HEK293T (cell line): ENCODE measurements at regions not wholly inside any gene's neighbourhood (a gene's known extent, or its start where the extent isn't known, plus 50 kb on each side); places are given as distances from the start of the nearest gene placed in this dataset.

Experiments
- ARNT ChIP-seq: fragments of 450-650 bp; IDR thresholded peaks from 2 replicates; pipeline ENCODE4 v1.6.1; 2017; ENCODE audit warnings: mild to moderate bottlenecking
- BHLHE40 ChIP-seq: fragments of 450-650 bp; IDR thresholded peaks from 2 replicates; pipeline ENCODE4 v1.6.1; 2016; ENCODE audit warnings: mild to moderate bottlenecking, moderate library complexity, borderline replicate concordance
- ELF4 ChIP-seq: fragments of 450-650 bp; IDR thresholded peaks from 2 replicates; pipeline ENCODE4 v1.6.1; 2017; ENCODE audit warnings: antibody characterized with exemption
- FOXA1 ChIP-seq: fragments of 450-650 bp; IDR thresholded peaks from 2 replicates; pipeline ENCODE4 v1.6.1; 2016; ENCODE audit warnings: mild to moderate bottlenecking
- FOXK2 ChIP-seq: fragments of 450-650 bp; IDR thresholded peaks from 2 replicates; pipeline ENCODE4 v1.6.1; 2016; ENCODE audit warnings: mild to moderate bottlenecking
- FOXM1 ChIP-seq: fragments of 450-650 bp; IDR thresholded peaks from 2 replicates; pipeline ENCODE4 v1.6.1; 2017; ENCODE audit warnings: mild to moderate bottlenecking, borderline replicate concordance
- HDGF ChIP-seq: fragments of 450-650 bp; IDR thresholded peaks from 2 replicates; pipeline ENCODE4 v1.6.1; 2017; ENCODE audit warnings: antibody characterized with exemption, borderline replicate concordance
- L3MBTL2 ChIP-seq: fragments of 450-650 bp; conservative IDR thresholded peaks from 2 replicates; pipeline ENCODE4 v1.6.1; 2016; ENCODE audit warnings: mild to moderate bottlenecking
- NFRKB ChIP-seq: fragments of 450-650 bp; IDR thresholded peaks from 2 replicates; pipeline ENCODE4 v1.6.1; 2016; ENCODE audit warnings: mild to moderate bottlenecking, moderate library complexity
- SP1 ChIP-seq: fragments of 450-650 bp; IDR thresholded peaks from 2 replicates; pipeline ENCODE4 v1.6.1; 2017
- SUZ12 ChIP-seq: fragments of 450-650 bp; IDR thresholded peaks from 2 replicates; pipeline ENCODE4 v1.6.1; 2016; ENCODE audit warnings: mild to moderate bottlenecking
- TARDBP ChIP-seq: fragments of 450-650 bp; IDR thresholded peaks from 2 replicates; pipeline ENCODE4 v1.6.1; 2016
- ZNF384 ChIP-seq: fragments of 450-650 bp; IDR thresholded peaks from 2 replicates; pipeline ENCODE4 v1.6.1; 2016

DNA sequence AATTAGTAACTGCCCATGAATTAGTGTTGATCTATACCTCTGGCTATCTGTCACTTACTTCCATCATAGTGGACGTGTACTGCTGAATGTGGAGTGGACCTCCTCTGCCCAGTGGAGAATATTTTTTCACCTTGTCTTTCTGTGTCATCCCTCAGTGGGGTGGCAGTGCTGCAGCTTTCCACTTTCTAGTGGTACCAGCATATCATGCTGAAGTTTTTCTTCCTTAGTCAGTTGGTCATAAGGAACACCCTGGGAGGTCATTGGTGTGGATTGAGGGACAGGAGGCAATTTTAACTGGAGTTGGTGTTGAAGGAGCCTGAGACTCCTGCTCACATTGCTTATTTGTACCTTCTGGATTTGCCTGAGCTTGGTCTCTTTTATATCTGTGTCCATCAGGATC is 151.7 kb upstream of the ANKH start:
- TF ChIP-seq SP1 (no peak), FOXM1 (no peak), NFRKB (no peak), SUZ12 (no peak), BHLHE40 (no peak), ARNT (no peak), ELF4 (no peak), HDGF (no peak), L3MBTL2 (no peak), TARDBP (no peak), FOXK2 (no peak), FOXA1 (no peak), ZNF384 (no peak)
